GM18870 (cell line): ENCODE measurements at regions not wholly inside any gene's neighbourhood (a gene's known extent, or its start where the extent isn't known, plus 50 kb on each side); places are given as distances from the start of the nearest gene placed in this dataset.

ENCODE experiments used
- ATAC-seq: cut with Tn5 transposase; IDR thresholded peaks from one replicate; pipeline ENCODE4 v1.9.1; 2021; ENCODE audit warnings: moderate library complexity; ENCODE audit not compliant: unreplicated experiment

GRCh38 chr15:91517491-91518200 is 335.9 kb upstream of the SLCO3A1 start:
- ATAC-seq, result no peak

GRCh38 chr15:91520850-91521249 is 332.7 kb upstream of the SLCO3A1 start:
- ATAC-seq, result no peak

- ATAC-seq, result no peak
These were observed 332.0 kb upstream of the SLCO3A1 start for GRCh38 chr15:91521548-91521947.

- ATAC-seq, result no peak
These were observed 331.5 kb upstream of the SLCO3A1 start for GRCh38 chr15:91521996-91522395.

- no peak for ATAC-seq
These were observed 330.7 kb upstream of the SLCO3A1 start for GRCh38 chr15:91522605-91523332.

GRCh38 chr15:91523596-91523995 is 329.9 kb upstream of the SLCO3A1 start:
- ATAC-seq, result no peak

GRCh38 chr15:91524534-91524933 is 329.0 kb upstream of the SLCO3A1 start:
- ATAC-seq, result no peak

GRCh38 chr15:91525751-91526150 is 327.8 kb upstream of the SLCO3A1 start:
- ATAC-seq, result no peak

GRCh38 chr15:91526424-91526823 is 327.1 kb upstream of the SLCO3A1 start:
- no peak for ATAC-seq

GRCh38 chr15:91528801-91529200 is 324.7 kb upstream of the SLCO3A1 start:
- ATAC-seq, result no peak

- ATAC-seq, result no peak
These were observed 324.0 kb upstream of the SLCO3A1 start for GRCh38 chr15:91529534-91529933.

GRCh38 chr15:91530279-91530678 is 323.2 kb upstream of the SLCO3A1 start:
- no peak for ATAC-seq

- ATAC-seq, result no peak
These were observed 322.4 kb upstream of the SLCO3A1 start for GRCh38 chr15:91530956-91531582.

GRCh38 chr15:91534235-91534634 is 319.3 kb upstream of the SLCO3A1 start:
- ATAC-seq, result no peak

- no peak for ATAC-seq
These were observed 318.5 kb upstream of the SLCO3A1 start for GRCh38 chr15:91534976-91535375.

GRCh38 chr15:91535856-91536500 is 317.5 kb upstream of the SLCO3A1 start:
- ATAC-seq, result no peak

- no peak for ATAC-seq
These were observed 315.7 kb upstream of the SLCO3A1 start for GRCh38 chr15:91537856-91538255.

GRCh38 chr15:91538782-91539181 is 314.7 kb upstream of the SLCO3A1 start:
- no peak for ATAC-seq

GRCh38 chr15:91541286-91541685 is 312.2 kb upstream of the SLCO3A1 start:
- ATAC-seq, result no peak

- ATAC-seq, result no peak
These were observed 311.3 kb upstream of the SLCO3A1 start for GRCh38 chr15:91542226-91542625.

GRCh38 chr15:91547356-91547755 is 306.2 kb upstream of the SLCO3A1 start:
- no peak for ATAC-seq

- ATAC-seq, result no peak
These were observed 305.0 kb upstream of the SLCO3A1 start for GRCh38 chr15:91548549-91548948.
